HCT116 (cell line): ENCODE measurements at regions not wholly inside any gene's neighbourhood (a gene's known extent, or its start where the extent isn't known, plus 50 kb on each side); places are given as distances from the start of the nearest gene placed in this dataset.

ENCODE experiments used
- ATAC-seq: fragments of 200-7000 bp; cut with Tn5 transposase; 2 replicates; pipeline ENCODE4 v1.9.1; 2020; ENCODE audit warnings: mild to moderate bottlenecking, moderate library complexity
- BruUV-seq: library from RNA; stranded (reverse); fragments of 400-500 nt; replicated peaks from 2 replicates; lab custom pipeline; 2021; lab: Mats Ljungman, UMichigan
- CTCF ChIA-PET: fragments of 300-600 bp; sonication (Branson Sonifier 250); formaldehyde crosslinking; loops from one replicate; lab custom pipeline; 2021; ENCODE audit warnings: antibody characterized with exemption; lab: Charles Lee
- POLR2A ChIA-PET: fragments of 300-600, 350-600 bp; sonication (Branson Sonifier 250); formaldehyde crosslinking; loops from one replicate; lab custom pipeline; 2021; ENCODE audit warnings: antibody characterized with exemption; lab: Charles Lee
- RAD21 ChIA-PET, 2 experiments: fragments of 300-600 bp; sonication (Branson Sonifier 250); formaldehyde crosslinking; loops; one replicate each; lab custom pipeline; 2023; ENCODE audit warnings: low total read pairs in 2 of 2; ENCODE audit not compliant: uncharacterized antibody in 2 of 2, unreplicated experiment in 2 of 2, low non-redundant PET in 1 of 2; lab: Charles Lee
- DNase-seq: peaks from one replicate; pipeline ENCODE4 v3.0.0-alpha.2; 2010; ENCODE audit warnings: low read depth, low spot score
- H2AFZ ChIP-seq: fragments of 200-600 bp; shearing (Covaris generic), sonication (generic); 2 replicates; pipeline ENCODE4 v1.6.1; 2017; ENCODE audit warnings: low read depth, mixed run types, mixed read lengths, antibody characterized with exemption, low read length; ENCODE audit not compliant: poor library complexity, severe bottlenecking
- H3K27ac ChIP-seq: 2 replicates; pipeline ENCODE4 v1.5.1; 2012; ENCODE audit warnings: low read depth, low read length
- H3K27me3 ChIP-seq: fragments of 200-600 bp; sonication (generic); 2 replicates; pipeline ENCODE4 v1.6.1; 2016; ENCODE audit warnings: mixed run types, low read length, mixed read lengths; ENCODE audit not compliant: insufficient read depth
- H3K36me3 ChIP-seq, 2 experiments: fragments of 200-500 bp in 1 of 2; fragments of 200-600 bp in 1 of 2; sonication (Bioruptor generic) in 1 of 2; sonication (generic) in 1 of 2; 2 replicates each; pipeline versions ENCODE4 v1.5.1 to v1.6.1; 2014 to 2016; ENCODE audit warnings: low read length in 2 of 2, inconsistent platforms in 1 of 2, mixed read lengths in 1 of 2, mixed run types in 1 of 2; ENCODE audit not compliant: insufficient read depth in 2 of 2, control insufficient read depth in 1 of 2
- H3K4me1 ChIP-seq, 2 experiments: fragments of 200-600 bp in 1 of 2; sonication (generic) in 1 of 2; 2 replicates each; pipeline versions ENCODE4 v1.5.1 to v1.6.1; 2012 to 2017; ENCODE audit warnings: low read length in 2 of 2, inconsistent platforms in 1 of 2, mild to moderate bottlenecking in 1 of 2, mixed read lengths in 1 of 2, mixed run types in 1 of 2, moderate library complexity in 1 of 2; ENCODE audit not compliant: insufficient read depth in 2 of 2, control insufficient read depth in 1 of 2
- H3K4me2 ChIP-seq: fragments of 200-600 bp; sonication (generic); 2 replicates; pipeline ENCODE4 v1.6.1; 2017; ENCODE audit warnings: mixed run types, low read length, mixed read lengths
- H3K4me3 ChIP-seq, 2 experiments: fragments of 200-600 bp in 1 of 2; sonication (generic) in 1 of 2; replicated peaks in 1 of 2; 2 replicates each; pipeline ENCODE4 v1.5.1; 2011 to 2016; ENCODE audit warnings: low read length in 2 of 2, control low read depth in 1 of 2, low read depth in 1 of 2, mild to moderate bottlenecking in 1 of 2, mixed read lengths in 1 of 2, mixed run types in 1 of 2
- H3K79me2 ChIP-seq: fragments of 200-600 bp; sonication (generic); 2 replicates; pipeline ENCODE4 v1.6.1; 2017; ENCODE audit warnings: mild to moderate bottlenecking, mixed run types, low read length, moderate library complexity, mixed read lengths; ENCODE audit not compliant: insufficient read depth
- H3K9ac ChIP-seq: fragments of 200-600 bp; sonication (generic); 2 replicates; pipeline ENCODE4 v1.6.1; 2016; ENCODE audit warnings: low read length, mixed read lengths
- H3K9me2 ChIP-seq: fragments of 200-600 bp; sonication (generic), shearing (Covaris generic); 2 replicates; pipeline ENCODE4 v1.6.1; 2017; ENCODE audit warnings: mixed run types, mild to moderate bottlenecking, moderate library complexity; ENCODE audit not compliant: insufficient read depth
- H3K9me3 ChIP-seq, 2 experiments: fragments of 200-500 bp in 1 of 2; fragments of 200-600 bp in 1 of 2; sonication (Bioruptor generic) in 1 of 2; sonication (generic) in 1 of 2; 2 replicates each; pipeline ENCODE4 v1.6.1; 2014 to 2017; ENCODE audit warnings: low read length in 2 of 2, mixed read lengths in 2 of 2, inconsistent platforms in 1 of 2, low read depth in 1 of 2, mild to moderate bottlenecking in 1 of 2, mixed run types in 1 of 2, moderate library complexity in 1 of 2; ENCODE audit not compliant: control insufficient read depth in 1 of 2, insufficient read depth in 1 of 2
- H4K20me1 ChIP-seq: fragments of 200-600 bp; sonication (generic), shearing (Covaris generic); 2 replicates; pipeline ENCODE4 v1.6.1; 2017; ENCODE audit warnings: mixed run types, mild to moderate bottlenecking, moderate library complexity; ENCODE audit not compliant: insufficient read depth
- EGR1 ChIP-seq: IDR thresholded peaks from 2 replicates; pipeline ENCODE4 v1.6.1; 2012; ENCODE audit warnings: low read depth
- EZH2phosphoT487 ChIP-seq: fragments of 200-600 bp; IDR thresholded peaks from 2 replicates; pipeline ENCODE4 v1.6.1; 2018; ENCODE audit warnings: antibody characterized with exemption, borderline replicate concordance
- FOSL1 ChIP-seq: IDR thresholded peaks from 2 replicates; pipeline ENCODE4 v1.6.1; 2012; ENCODE audit warnings: low read depth
- POLR2A ChIP-seq: IDR thresholded peaks from 2 replicates; pipeline ENCODE4 v1.7.0; 2011; ENCODE audit warnings: borderline replicate concordance; ENCODE audit not compliant: insufficient read depth, insufficient read length; ENCODE audit errors: extremely low read depth
- RAD21 ChIP-seq: IDR thresholded peaks from 2 replicates; pipeline ENCODE4 v1.6.1; 2012; ENCODE audit warnings: low read depth, mild to moderate bottlenecking
- REST ChIP-seq: IDR thresholded peaks from 2 replicates; pipeline ENCODE4 v1.6.1; 2012; ENCODE audit warnings: low read depth
- SP1 ChIP-seq: IDR thresholded peaks from 2 replicates; pipeline ENCODE4 v1.6.1; 2012; ENCODE audit warnings: low read depth
- SRF ChIP-seq: IDR thresholded peaks from 2 replicates; pipeline ENCODE4 v1.6.1; 2012; ENCODE audit warnings: low read depth
- TCF7L2 ChIP-seq: IDR thresholded peaks from 2 replicates; pipeline ENCODE4 v1.7.0; 2011; ENCODE audit warnings: borderline replicate concordance, inconsistent platforms; ENCODE audit not compliant: insufficient read depth, insufficient read length; ENCODE audit errors: extremely low read depth
- ZBTB33 ChIP-seq: IDR thresholded peaks from 2 replicates; pipeline ENCODE4 v1.6.1; 2011; ENCODE audit warnings: mild to moderate bottlenecking, low read length, moderate library complexity; ENCODE audit not compliant: insufficient replicate concordance; ENCODE audit errors: extremely low read depth
- ZFX ChIP-seq: fragments of 450-650 bp; IDR thresholded peaks from 2 replicates; pipeline ENCODE4 v1.6.1; 2017
- intact Hi-C: fragments of 100-400 bp; cut with micrococcal nuclease; formaldehyde crosslinking; loops from 2 replicates; pipeline ENCODE4 v1.10.0; 2022

- Histone ChIP-seq H3K9ac (no peak overlapping the region), H4K20me1 (no peaks in the 10 kb centered on the region), H3K79me2 (no peaks in the 10 kb centered on the region), H3K27ac (no peak overlapping the region), H3K4me1 (no peaks in the 10 kb centered on the region), H3K27me3 (no peaks in the 10 kb centered on the region), H3K36me3 (no peaks in the 10 kb centered on the region), H2AFZ (no peak overlapping the region), H3K4me3 (no peak overlapping the region), H3K9me2 (no peaks in the 10 kb centered on the region)
- intact Hi-C loops, result no loop called here
- CTCF ChIA-PET, result no interaction called here
- POLR2A ChIA-PET, result no interaction called here
- no peak for ATAC-seq
- BruUV-seq, result no TSS peak
- RAD21 ChIA-PET, result no interaction called here
- no peak for DNase-seq
- no peak for TF ChIP-seq ZFX
- no peak for TF ChIP-seq REST
- no peak for TF ChIP-seq ZBTB33
- TF ChIP-seq EGR1, result no peak
- TF ChIP-seq POLR2A, result no peak
- no peak for TF ChIP-seq TCF7L2
- TF ChIP-seq SP1, result no peak
- TF ChIP-seq SRF, result no peak
- no peak for TF ChIP-seq RAD21
- no peak for TF ChIP-seq EZH2phosphoT487
- no peak for TF ChIP-seq FOSL1
- TF ChIP-seq, all 23 proteins: peak for 0
- Histone ChIP-seq H3K9me3 (no peaks in the 10 kb centered on the region), H3K4me2 (no peak overlapping the region)
Observed at GRCh38 chr2:51151490-51152140, 119.7 kb upstream of the NRXN1 start.
